MM.1S (cell line): ENCODE measurements at regions not wholly inside any gene's neighbourhood (a gene's known extent, or its start where the extent isn't known, plus 50 kb on each side); places are given as distances from the start of the nearest gene placed in this dataset.

ENCODE experiments used
- DNase-seq: peaks from one replicate; pipeline ENCODE4 v3.0.0-alpha.2; 2015
- H2AFZ ChIP-seq: fragments of 300-600 bp; sonication (generic); 2 replicates; pipeline ENCODE4 v1.6.0; 2016; ENCODE audit warnings: antibody characterized with exemption, low read length
- H3F3A ChIP-seq: fragments of 300-600 bp; sonication (generic); 2 replicates; pipeline ENCODE4 v1.6.1; 2016; ENCODE audit warnings: mild to moderate bottlenecking, antibody characterized with exemption, low read length, moderate library complexity, mixed read lengths; ENCODE audit not compliant: insufficient read depth
- H3K27ac ChIP-seq: fragments of 300-600 bp; sonication (generic); 2 replicates; pipeline ENCODE4 v1.5.1; 2016; ENCODE audit warnings: mild to moderate bottlenecking, low read length
- H3K27me3 ChIP-seq: fragments of 300-600 bp; sonication (generic); replicated peaks from 2 replicates; pipeline ENCODE4 v1.6.0; 2016; ENCODE audit warnings: low read length; ENCODE audit not compliant: insufficient read depth
- H3K36me3 ChIP-seq: fragments of 300-600 bp; sonication (generic); replicated peaks from 2 replicates; pipeline ENCODE4 v1.6.1; 2016; ENCODE audit warnings: mild to moderate bottlenecking, low read length, mixed read lengths; ENCODE audit not compliant: insufficient read depth
- H3K4me1 ChIP-seq: fragments of 300-600 bp; sonication (generic); 2 replicates; pipeline ENCODE4 v1.6.1; 2016; ENCODE audit warnings: low read length, mixed read lengths
- H3K4me2 ChIP-seq: fragments of 300-600 bp; sonication (generic); 2 replicates; pipeline ENCODE4 v1.6.0; 2016; ENCODE audit warnings: low read depth, low read length
- H3K4me3 ChIP-seq: fragments of 300-600 bp; sonication (generic); 2 replicates; pipeline ENCODE4 v1.5.1; 2016; ENCODE audit warnings: low read length, mixed read lengths
- H3K79me2 ChIP-seq: fragments of 300-600 bp; sonication (generic); 2 replicates; pipeline ENCODE4 v1.6.1; 2016; ENCODE audit warnings: mixed run types, low read length, mixed read lengths
- H3K9ac ChIP-seq: fragments of 300-600 bp; sonication (generic); 2 replicates; pipeline ENCODE4 v1.6.1; 2016; ENCODE audit warnings: low read length, mixed read lengths
- H3K9me2 ChIP-seq: fragments of 300-600 bp; sonication (generic); replicated peaks from 2 replicates; pipeline ENCODE4 v1.6.1; 2016; ENCODE audit warnings: mild to moderate bottlenecking, low read length, mixed read lengths; ENCODE audit not compliant: insufficient read depth
- H3K9me3 ChIP-seq: fragments of 300-600 bp; sonication (generic); replicated peaks from 2 replicates; pipeline ENCODE4 v1.6.1; 2016; ENCODE audit warnings: mild to moderate bottlenecking, low read length, mixed read lengths; ENCODE audit not compliant: insufficient read depth
- H4K20me1 ChIP-seq: fragments of 300-600 bp; sonication (generic); 2 replicates; pipeline ENCODE4 v1.6.1; 2016; ENCODE audit warnings: mild to moderate bottlenecking, low read length, moderate library complexity, mixed read lengths; ENCODE audit not compliant: insufficient read depth
- EZH2 ChIP-seq: fragments of 300-600 bp; sonication (generic); optimal IDR thresholded peaks from 2 replicates; pipeline ENCODE3; 2017; ENCODE audit warnings: low read depth, mild to moderate bottlenecking, antibody characterized with exemption, low read length, mixed read lengths
- EZH2phosphoT487 ChIP-seq: fragments of 300-600 bp; sonication (generic); IDR thresholded peaks from 2 replicates; pipeline ENCODE4 v1.6.1; 2018; ENCODE audit warnings: antibody characterized with exemption, low read length
- TF ChIP-seq, protein P1 (sequence below): fragments of 300-600 bp; sonication (generic); IDR thresholded peaks from 2 replicates; pipeline ENCODE4 v1.5.1; 2016; ENCODE audit warnings: antibody characterized with exemption, low read length, mixed read lengths

DNA sequence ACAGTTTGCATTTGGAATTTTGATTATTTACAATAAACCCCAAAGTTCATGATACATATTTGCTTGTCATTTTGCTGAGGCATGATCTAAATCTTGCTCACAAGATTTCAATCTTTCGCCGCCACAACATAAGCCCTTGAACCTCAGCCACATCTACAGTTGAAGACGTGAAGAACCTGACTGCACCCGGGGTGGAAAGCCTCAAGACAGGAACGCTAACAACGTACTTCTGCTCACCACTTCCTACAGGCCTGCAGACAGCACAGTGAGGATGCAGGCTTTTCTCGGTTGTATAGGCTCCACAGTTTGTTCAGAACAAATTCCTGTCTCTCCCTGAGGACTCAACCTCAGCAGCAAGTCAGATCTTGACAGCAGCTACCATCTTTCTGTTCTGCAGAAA is 393.8 kb upstream of the PRKCQ start:
- Histone ChIP-seq H2AFZ (no peak overlapping the region), H3K9me3 (no peaks in the 10 kb centered on the region), H3K27me3 (no peaks in the 10 kb centered on the region), H3K9ac (no peak overlapping the region), H4K20me1 (no peaks in the 10 kb centered on the region), H3K79me2 (no peaks in the 10 kb centered on the region), H3K4me2 (no peak overlapping the region), H3K36me3 (no peaks in the 10 kb centered on the region), H3K9me2 (no peaks in the 10 kb centered on the region), H3K4me3 (no peak overlapping the region), H3F3A (no peaks in the 10 kb centered on the region), H3K27ac (no peak overlapping the region), H3K4me1 (no peaks in the 10 kb centered on the region)
- no peak for TF ChIP-seq EZH2
- DNase-seq: no peak

DNA sequence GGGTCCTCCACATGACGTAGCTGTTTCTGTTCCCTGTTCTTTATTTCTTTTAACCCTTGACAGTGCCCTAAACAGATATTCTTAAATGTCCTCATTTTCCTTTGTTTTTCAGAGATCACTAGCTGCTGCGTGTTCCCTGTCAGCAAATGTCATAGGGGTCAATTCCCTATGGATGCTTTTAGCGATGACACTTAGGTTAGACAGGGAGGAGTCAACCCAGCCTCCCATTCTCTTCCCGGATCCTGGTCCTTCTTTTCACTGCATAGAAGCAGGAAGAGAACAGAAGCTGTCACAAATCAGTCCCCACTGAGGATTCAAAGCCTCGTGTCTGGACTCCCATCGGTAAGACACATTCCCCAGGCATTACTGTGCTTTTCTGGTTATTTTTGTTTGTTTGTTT is 392.1 kb upstream of the PRKCQ start:
- H3K27me3 ChIP-seq: no peaks in the 10 kb centered on the region
- no peak overlapping the region for H2AFZ ChIP-seq
- H3K9me2 ChIP-seq: no peaks in the 10 kb centered on the region
- no peaks in the 10 kb centered on the region for H3K4me1 ChIP-seq
- no peaks in the 10 kb centered on the region for H3K9me3 ChIP-seq
- DNase-seq: no peak
- no peaks in the 10 kb centered on the region for H3K36me3 ChIP-seq
- no peak overlapping the region for H3K27ac ChIP-seq
- H3K9ac ChIP-seq: no peak overlapping the region
- H3F3A ChIP-seq: no peaks in the 10 kb centered on the region
- H3K4me2 ChIP-seq: no peak overlapping the region
- H3K4me3 ChIP-seq: no peak overlapping the region
- TF ChIP-seq EZH2 (no peak), EZH2phosphoT487 (no peak)
- TF ChIP-seq, protein P1, sequence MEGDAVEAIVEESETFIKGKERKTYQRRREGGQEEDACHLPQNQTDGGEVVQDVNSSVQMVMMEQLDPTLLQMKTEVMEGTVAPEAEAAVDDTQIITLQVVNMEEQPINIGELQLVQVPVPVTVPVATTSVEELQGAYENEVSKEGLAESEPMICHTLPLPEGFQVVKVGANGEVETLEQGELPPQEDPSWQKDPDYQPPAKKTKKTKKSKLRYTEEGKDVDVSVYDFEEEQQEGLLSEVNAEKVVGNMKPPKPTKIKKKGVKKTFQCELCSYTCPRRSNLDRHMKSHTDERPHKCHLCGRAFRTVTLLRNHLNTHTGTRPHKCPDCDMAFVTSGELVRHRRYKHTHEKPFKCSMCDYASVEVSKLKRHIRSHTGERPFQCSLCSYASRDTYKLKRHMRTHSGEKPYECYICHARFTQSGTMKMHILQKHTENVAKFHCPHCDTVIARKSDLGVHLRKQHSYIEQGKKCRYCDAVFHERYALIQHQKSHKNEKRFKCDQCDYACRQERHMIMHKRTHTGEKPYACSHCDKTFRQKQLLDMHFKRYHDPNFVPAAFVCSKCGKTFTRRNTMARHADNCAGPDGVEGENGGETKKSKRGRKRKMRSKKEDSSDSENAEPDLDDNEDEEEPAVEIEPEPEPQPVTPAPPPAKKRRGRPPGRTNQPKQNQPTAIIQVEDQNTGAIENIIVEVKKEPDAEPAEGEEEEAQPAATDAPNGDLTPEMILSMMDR: no peak
- no peaks in the 10 kb centered on the region for H3K79me2 ChIP-seq
- H4K20me1 ChIP-seq: no peaks in the 10 kb centered on the region

DNA sequence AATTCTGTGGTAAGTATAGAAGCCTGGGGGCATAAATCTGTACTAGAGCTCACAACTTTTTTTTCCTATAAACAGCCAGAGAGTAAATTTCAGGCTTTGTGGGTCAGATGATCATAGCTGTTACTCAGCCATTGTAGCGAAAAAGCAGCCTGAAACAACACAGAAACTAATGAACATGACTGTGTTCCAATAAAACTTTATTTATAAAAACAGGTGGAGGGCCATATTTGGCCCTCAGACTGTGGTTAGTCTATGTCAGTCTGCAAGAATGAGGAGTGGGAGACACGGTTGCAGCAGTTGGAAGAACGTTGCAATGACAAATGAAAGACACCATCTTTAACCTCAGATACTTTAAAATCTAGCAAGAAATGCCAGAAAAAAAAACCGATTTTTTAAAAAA is 389.6 kb upstream of the PRKCQ start:
- Histone ChIP-seq H3K79me2 (no peaks in the 10 kb centered on the region), H3K9me2 (no peaks in the 10 kb centered on the region), H3K4me2 (no peak overlapping the region), H4K20me1 (no peaks in the 10 kb centered on the region), H3K4me3 (no peak overlapping the region), H2AFZ (no peak overlapping the region), H3F3A (no peaks in the 10 kb centered on the region), H3K9ac (no peak overlapping the region), H3K4me1 (no peaks in the 10 kb centered on the region), H3K27me3 (no peaks in the 10 kb centered on the region), H3K9me3 (no peaks in the 10 kb centered on the region), H3K36me3 (no peaks in the 10 kb centered on the region), H3K27ac (no peak overlapping the region)
- TF ChIP-seq, protein P1: no peak
- TF ChIP-seq EZH2phosphoT487: no peak
- no peak for TF ChIP-seq EZH2
- no peak for DNase-seq

DNA sequence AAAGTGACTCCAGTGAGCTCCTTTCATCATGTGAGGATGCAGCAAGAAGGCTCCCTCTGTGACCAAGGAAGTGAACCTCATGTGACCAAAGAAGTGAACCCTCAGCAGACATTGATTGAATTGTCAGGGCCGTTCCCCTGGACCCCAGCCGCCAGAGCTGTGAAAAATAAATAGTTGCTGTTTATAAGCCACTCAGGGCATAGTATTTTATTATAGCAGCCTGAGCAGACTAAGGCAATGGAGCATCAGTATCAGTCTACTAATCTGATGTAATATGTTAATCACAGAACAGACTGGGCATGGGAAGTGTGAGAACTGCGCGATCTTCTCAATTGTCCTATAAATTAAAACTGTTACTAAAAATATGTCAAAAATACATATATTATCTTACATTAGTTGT is 384.5 kb upstream of the PRKCQ start:
- no peaks in the 10 kb centered on the region for H3K27me3 ChIP-seq
- no peak overlapping the region for H3K4me3 ChIP-seq
- H3K36me3 ChIP-seq: no peaks in the 10 kb centered on the region
- no peaks in the 10 kb centered on the region for H3K9me3 ChIP-seq
- H3F3A ChIP-seq: no peaks in the 10 kb centered on the region
- no peak overlapping the region for H2AFZ ChIP-seq
- DNase-seq: no peak
- no peak overlapping the region for H3K4me2 ChIP-seq
- H4K20me1 ChIP-seq: no peaks in the 10 kb centered on the region
- no peaks in the 10 kb centered on the region for H3K79me2 ChIP-seq
- peaks cover 2% of the 10 kb centered on the region for H3K4me1 ChIP-seq
- TF ChIP-seq, protein P1: no peak
- TF ChIP-seq EZH2phosphoT487: no peak
- no peak for TF ChIP-seq EZH2
- no peaks in the 10 kb centered on the region for H3K9me2 ChIP-seq
- no peak overlapping the region for H3K9ac ChIP-seq
- H3K27ac ChIP-seq: no peak overlapping the region
